ENCODE measurements at regions not wholly inside any gene's neighbourhood (a gene's known extent, or its start where the extent isn't known, plus 50 kb on each side); places are given as distances from the start of the nearest gene placed in this dataset.

DNA sequence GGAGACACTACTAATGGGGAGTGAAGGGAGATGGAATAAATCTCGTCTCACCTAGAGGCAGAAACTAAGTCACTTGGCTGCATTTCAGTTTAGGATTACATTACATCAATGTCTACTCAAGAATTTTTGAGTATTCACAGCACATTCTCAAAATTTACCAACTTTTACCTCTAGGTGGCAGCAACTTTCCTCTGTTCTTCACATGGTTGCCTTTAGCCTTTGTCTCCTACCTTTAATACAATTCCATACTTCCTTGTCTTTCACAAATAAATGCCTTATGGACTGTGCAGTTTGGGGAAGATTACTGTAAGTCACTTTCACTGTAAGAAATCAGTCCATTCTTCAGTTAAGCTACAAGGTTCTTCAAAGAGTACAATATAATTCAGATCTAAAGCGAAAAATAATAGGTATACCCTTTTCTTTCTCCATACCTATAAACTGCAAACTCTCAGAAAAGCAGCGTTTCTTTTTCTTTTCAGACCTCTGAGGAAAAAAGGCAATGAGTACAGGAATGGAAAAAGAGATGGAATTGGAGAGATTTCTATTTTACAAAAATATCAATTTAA lies 379.4 kb downstream of the KLF12 start:
- WGBS, result 61% methylated on average over 3 of the region's 3 CpGs
- Histone ChIP-seq H3K27ac (replicated peaks in 1 of 4) (no peak overlapping the region), H3K4me3 (no peak overlapping the region), H3K4me1 (peaks cover 0 to 56% (median 42%) of the 10 kb centered on the region in 4 donors), H3K27me3 (no peaks in the 10 kb centered on the region), H3K36me3 (no peaks in the 10 kb centered on the region), H3K9me3 (no peaks in the 10 kb centered on the region)
- intact Hi-C loops (cut with DNase I), result loop anchor here (5.0 kb wide), 3 partner anchors 82 to 532 kb away; no protein-coding TSS in a partner anchor
- no peak for DNase-seq (ENCODE audit: extremely low spot score)
- TF ChIP-seq POLR2A (IDR thresholded peaks at IDR 0.05; ENCODE audit: low read depth), result no peak
- TF ChIP-seq, protein P1, sequence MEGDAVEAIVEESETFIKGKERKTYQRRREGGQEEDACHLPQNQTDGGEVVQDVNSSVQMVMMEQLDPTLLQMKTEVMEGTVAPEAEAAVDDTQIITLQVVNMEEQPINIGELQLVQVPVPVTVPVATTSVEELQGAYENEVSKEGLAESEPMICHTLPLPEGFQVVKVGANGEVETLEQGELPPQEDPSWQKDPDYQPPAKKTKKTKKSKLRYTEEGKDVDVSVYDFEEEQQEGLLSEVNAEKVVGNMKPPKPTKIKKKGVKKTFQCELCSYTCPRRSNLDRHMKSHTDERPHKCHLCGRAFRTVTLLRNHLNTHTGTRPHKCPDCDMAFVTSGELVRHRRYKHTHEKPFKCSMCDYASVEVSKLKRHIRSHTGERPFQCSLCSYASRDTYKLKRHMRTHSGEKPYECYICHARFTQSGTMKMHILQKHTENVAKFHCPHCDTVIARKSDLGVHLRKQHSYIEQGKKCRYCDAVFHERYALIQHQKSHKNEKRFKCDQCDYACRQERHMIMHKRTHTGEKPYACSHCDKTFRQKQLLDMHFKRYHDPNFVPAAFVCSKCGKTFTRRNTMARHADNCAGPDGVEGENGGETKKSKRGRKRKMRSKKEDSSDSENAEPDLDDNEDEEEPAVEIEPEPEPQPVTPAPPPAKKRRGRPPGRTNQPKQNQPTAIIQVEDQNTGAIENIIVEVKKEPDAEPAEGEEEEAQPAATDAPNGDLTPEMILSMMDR (IDR thresholded peaks at IDR 0.05), result peak; percentile 54 to 69 (median 64)

GRCh38 chr13:73754241-73754640 lies 380.0 kb downstream of the KLF12 start:
- Histone ChIP-seq H3K4me3 (no peak overlapping the region), H3K27me3 (no peaks in the 10 kb centered on the region), H3K9me3 (no peaks in the 10 kb centered on the region), H3K27ac (replicated peaks in 1 of 4) (no peak overlapping the region), H3K4me1 (peaks cover 0 to 56% (median 40%) of the 10 kb centered on the region in 4 donors), H3K36me3 (no peaks in the 10 kb centered on the region)
- DNase-seq (ENCODE audit: extremely low spot score), result no peak
- WGBS, result 47% methylated on average over 4 of the region's 4 CpGs
- intact Hi-C loops (cut with DNase I), result loop anchor here (5.0 kb wide), 2 partner anchors 383 to 533 kb away; no protein-coding TSS in a partner anchor
- TF ChIP-seq, protein P1 (IDR thresholded peaks at IDR 0.05), result no peak
- no peak for TF ChIP-seq EP300 (IDR thresholded peaks at IDR 0.05)
- TF ChIP-seq POLR2AphosphoS5 (IDR thresholded peaks at IDR 0.05), result no peak
- TF ChIP-seq POLR2A (IDR thresholded peaks at IDR 0.05; ENCODE audit: low read depth), result no peak

GRCh38 chr13:73751290-73751689 lies 382.9 kb downstream of the KLF12 start:
- no peaks in the 10 kb centered on the region for H3K9me3 ChIP-seq
- H3K27me3 ChIP-seq, result no peaks in the 10 kb centered on the region
- H3K36me3 ChIP-seq, result peaks cover 0 to 6% (median 2%) of the 10 kb centered on the region in 4 donors
- WGBS, result 43% methylated on average over 3 of the region's 3 CpGs
- H3K4me1 ChIP-seq, result peaks cover 0 to 31% (median 18%) of the 10 kb centered on the region in 4 donors
- intact Hi-C loops (cut with DNase I), result loop anchor here (5.0 kb wide), 2 partner anchors 386 to 536 kb away; no protein-coding TSS in a partner anchor
- DNase-seq (ENCODE audit: extremely low spot score), result no peak
- TF ChIP-seq, protein P1 (IDR thresholded peaks at IDR 0.05), result no peak
- H3K27ac ChIP-seq (replicated peaks in 1 of 4), result no peak overlapping the region
- no peak overlapping the region for H3K4me3 ChIP-seq

DNA sequence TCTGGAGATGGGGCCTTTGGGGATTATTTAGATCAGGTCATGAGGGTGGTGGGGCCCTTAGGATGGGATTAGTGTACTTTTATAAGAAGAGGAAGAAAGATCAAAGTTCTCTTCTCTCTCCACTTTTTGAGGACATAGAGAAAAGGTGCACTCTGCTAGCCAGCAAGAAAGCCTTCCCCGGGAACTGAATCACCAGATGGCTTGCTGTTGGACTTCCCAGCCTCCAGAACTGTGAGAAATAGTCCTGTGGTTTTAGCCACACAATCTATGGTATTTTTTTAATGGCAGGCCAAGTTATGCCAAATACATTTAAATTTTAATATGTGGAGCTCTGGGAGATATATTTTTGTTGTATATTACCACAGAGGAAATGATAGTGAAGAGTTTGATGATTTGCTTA lies 385.8 kb downstream of the KLF12 start:
- DNase-seq (ENCODE audit: extremely low spot score), result no peak
- intact Hi-C loops (cut with DNase I), result no loop called here
- Histone ChIP-seq H3K27me3 (no peaks in the 10 kb centered on the region), H3K4me3 (no peak overlapping the region), H3K36me3 (peaks cover 0 to 6% (median 2%) of the 10 kb centered on the region in 4 donors), H3K27ac (replicated peaks in 1 of 4) (no peak overlapping the region), H3K9me3 (no peaks in the 10 kb centered on the region), H3K4me1 (peaks cover 0 to 19% (median 7%) of the 10 kb centered on the region in 4 donors)
- WGBS, result 93% methylated on average over 1 of the region's 1 CpG
- TF ChIP-seq EP300 (IDR thresholded peaks at IDR 0.05) (no peak), POLR2AphosphoS5 (IDR thresholded peaks at IDR 0.05) (no peak), POLR2A (IDR thresholded peaks at IDR 0.05; ENCODE audit: low read depth) (no peak)
- TF ChIP-seq, protein P1 (IDR thresholded peaks at IDR 0.05), result no peak

GRCh38 chr13:73745190-73745589 lies 389.0 kb downstream of the KLF12 start:
- Histone ChIP-seq H3K27ac (replicated peaks in 1 of 4) (no peak overlapping the region), H3K4me1 (peaks cover 0 to 30% (median 19%) of the 10 kb centered on the region in 4 donors), H3K27me3 (no peaks in the 10 kb centered on the region), H3K4me3 (no peak overlapping the region), H3K36me3 (peaks cover 0 to 6% (median 2%) of the 10 kb centered on the region in 4 donors), H3K9me3 (no peaks in the 10 kb centered on the region)
- no peak for DNase-seq (ENCODE audit: extremely low spot score)
- TF ChIP-seq EP300 (IDR thresholded peaks at IDR 0.05) (no peak), POLR2A (IDR thresholded peaks at IDR 0.05; ENCODE audit: low read depth) (no peak), POLR2AphosphoS5 (IDR thresholded peaks at IDR 0.05) (no peak)
- TF ChIP-seq, protein P1 (IDR thresholded peaks at IDR 0.05), result no peak
- WGBS, result 63% methylated on average over 2 of the region's 2 CpGs
- intact Hi-C loops (cut with DNase I), result no loop called here

Data from esophagus muscularis mucosa (tissue), 4 donors.